Hematopoietic multipotent progenitor cell treated with erythropoietin and hydrocortisone succinate and interleukin-3 and kit ligand, for 8 days (in vitro differentiated cells): ENCODE measurements at regions not wholly inside any gene's neighbourhood (a gene's known extent, or its start where the extent isn't known, plus 50 kb on each side); places are given as distances from the start of the nearest gene placed in this dataset.

Experiments
- DNase-seq: peaks from one replicate; pipeline ENCODE4 v3.0.0-alpha.2; 2015

- no peak for DNase-seq
Observed at GRCh38 chr16:76913046-76913445, 277.9 kb upstream of the MON1B start.

- DNase-seq: no peak
Observed at GRCh38 chr16:76926042-76926441, 264.9 kb upstream of the MON1B start.

- DNase-seq: no peak
Observed at GRCh38 chr16:76926595-76926994, 264.4 kb upstream of the MON1B start.

DNA sequence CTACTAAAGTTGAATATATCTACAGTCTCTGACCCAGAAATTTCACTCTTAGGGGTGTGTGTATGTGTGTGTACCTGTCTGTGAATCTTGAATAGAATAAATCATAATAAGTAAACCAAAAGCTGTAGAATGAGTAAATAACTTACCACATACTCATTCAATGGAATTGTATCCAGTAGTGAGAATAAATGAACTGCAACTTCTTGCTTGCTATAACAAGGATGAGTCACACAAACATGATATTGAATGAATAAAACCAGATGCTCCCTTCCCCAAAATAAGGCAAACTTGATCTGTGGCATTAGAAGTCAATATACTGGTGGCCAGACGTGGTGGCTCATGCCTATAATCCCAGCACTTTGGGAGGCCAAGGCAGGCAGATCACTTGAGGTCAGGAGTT lies 259.8 kb upstream of the MON1B start:
- DNase-seq: no peak

- no peak for DNase-seq
Observed at GRCh38 chr16:76932541-76933211, 258.3 kb upstream of the MON1B start.

DNA sequence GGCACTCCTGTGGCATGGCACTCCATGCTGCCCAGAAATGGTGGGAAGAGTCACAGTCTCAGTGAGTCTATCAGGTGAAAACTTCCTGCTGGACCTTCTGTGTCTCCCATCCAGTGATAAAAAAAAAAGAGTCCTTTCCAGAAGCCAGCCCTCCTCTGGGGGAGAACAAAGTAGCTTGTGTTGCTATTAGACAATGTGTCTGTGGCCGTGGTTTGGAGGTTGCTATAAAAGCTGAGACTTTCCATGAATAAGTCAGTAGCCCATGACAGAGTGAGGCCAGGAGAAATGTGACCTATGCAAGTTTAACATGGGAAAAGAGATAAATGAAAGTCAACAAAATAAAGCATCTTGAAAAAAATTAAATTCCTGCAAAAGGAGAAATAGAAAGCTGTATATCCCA lies 250.7 kb upstream of the MON1B start:
- DNase-seq: no peak

- no peak for DNase-seq
Observed at GRCh38 chr16:76941113-76941512, 249.9 kb upstream of the MON1B start.

- DNase-seq: no peak
Observed at GRCh38 chr16:76942089-76942488, 248.9 kb upstream of the MON1B start.

- no peak for DNase-seq
Observed at GRCh38 chr16:76943921-76944320, 247.1 kb upstream of the MON1B start.

- no peak for DNase-seq
Observed at GRCh38 chr16:76946879-76947278, 244.1 kb upstream of the MON1B start.

GRCh38 chr16:76947749-76948148 lies 243.2 kb upstream of the MON1B start:
- DNase-seq: no peak

DNA sequence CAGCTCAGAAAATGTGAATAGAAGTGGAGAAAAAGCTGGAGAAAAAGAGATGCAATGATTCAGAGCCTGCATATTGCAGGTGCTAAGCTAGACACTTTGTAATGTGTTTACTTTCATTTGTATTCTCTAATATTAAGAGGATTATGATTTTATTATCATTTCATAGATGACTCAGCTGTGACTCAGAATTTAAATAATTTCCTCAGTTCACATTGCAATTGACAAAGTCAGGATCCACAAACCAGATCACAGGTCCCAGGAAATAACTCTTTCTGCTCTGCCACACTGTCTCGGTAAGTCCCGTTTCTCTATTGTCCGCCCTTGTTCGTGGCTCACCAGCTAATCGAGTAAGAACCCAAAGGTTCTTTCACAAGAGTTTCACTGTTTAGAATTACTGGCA lies 235.4 kb upstream of the MON1B start:
- no peak for DNase-seq

- no peak for DNase-seq
Observed at GRCh38 chr16:76956394-76956793, 234.6 kb upstream of the MON1B start.

DNA sequence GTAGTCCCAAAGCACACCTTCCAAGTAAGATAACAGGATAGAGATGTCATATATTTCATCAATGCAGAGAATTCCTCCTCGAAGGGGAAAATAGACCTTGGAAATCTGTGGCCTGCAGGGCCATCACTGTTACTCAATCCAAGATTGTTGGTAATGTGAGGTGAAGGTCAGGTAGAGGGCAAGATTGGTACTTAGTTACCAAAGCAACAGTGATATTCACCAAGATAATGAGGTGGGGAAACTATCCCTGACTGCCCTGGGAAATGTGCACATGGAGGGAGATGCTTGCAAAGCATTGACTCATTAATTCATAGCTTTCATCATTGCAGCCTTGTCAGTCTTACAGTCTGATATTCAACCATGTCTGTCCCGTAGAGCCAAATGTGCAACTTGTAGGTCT lies 234.1 kb upstream of the MON1B start:
- no peak for DNase-seq

GRCh38 chr16:76959166-76959565 lies 231.8 kb upstream of the MON1B start:
- no peak for DNase-seq

DNA sequence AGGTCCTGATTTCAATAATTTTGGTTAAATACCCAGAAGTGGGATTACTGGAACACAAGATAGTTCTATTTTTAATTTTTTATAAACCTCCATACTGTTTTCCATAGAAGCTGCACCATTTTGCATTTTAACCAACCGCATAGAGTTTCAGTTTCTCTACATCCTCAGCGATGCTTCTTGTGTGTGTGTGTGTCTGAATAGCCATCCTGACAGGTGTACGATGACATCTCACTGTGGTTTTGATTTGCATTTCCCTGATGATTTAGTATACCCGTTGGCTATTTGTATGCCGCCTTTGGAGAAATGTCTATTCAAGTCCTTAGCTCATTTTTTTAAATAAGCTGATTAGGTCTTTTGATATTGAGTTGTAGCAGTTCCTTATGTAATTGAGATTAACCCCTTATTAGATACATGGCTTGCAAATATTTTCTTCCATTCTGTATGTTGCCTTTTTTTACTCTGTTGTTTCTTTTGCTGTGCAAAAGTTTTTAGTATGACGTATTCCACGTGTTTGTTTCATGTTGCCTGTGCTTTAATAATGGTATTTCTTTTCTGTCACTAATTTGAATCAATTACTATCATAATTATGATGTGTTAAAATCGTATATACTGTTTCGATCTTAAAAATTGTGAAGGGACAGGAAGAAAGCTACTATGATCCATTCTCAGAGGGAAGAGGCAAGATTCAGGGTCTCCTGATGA lies 227.2 kb upstream of the MON1B start:
- DNase-seq: no peak

DNA sequence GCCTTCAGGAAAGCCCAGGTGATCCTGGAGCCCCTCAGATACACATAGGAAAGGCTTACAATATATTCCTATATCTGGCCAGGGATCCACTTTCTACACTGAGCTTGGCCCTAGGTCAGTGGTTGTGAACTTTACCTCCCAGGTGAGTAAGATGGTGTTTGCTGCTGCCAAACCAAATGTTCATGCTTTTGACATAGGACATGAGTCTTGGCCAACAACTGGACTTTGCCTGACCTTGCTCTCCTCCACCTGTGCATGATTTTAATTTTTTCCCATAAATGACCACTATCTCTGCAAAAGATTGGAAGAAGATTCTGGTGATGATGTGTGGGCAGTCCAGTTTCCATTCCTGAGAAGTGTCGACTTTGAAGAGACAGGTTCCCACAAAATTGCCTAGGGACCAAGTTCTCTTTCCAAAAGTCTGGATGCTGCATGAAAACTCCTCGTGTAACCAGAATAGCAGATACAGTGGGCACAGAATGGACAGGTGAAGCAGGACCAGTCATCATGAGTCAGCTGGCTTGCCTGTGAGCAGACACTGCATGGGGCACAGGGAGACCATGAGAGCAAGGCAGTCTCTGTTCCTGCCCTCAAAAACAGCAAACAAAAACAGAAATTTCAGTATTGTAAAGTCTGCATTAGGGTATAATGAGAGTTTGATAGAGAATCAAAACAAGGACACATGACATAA lies 226.4 kb upstream of the MON1B start:
- DNase-seq: no peak

DNA sequence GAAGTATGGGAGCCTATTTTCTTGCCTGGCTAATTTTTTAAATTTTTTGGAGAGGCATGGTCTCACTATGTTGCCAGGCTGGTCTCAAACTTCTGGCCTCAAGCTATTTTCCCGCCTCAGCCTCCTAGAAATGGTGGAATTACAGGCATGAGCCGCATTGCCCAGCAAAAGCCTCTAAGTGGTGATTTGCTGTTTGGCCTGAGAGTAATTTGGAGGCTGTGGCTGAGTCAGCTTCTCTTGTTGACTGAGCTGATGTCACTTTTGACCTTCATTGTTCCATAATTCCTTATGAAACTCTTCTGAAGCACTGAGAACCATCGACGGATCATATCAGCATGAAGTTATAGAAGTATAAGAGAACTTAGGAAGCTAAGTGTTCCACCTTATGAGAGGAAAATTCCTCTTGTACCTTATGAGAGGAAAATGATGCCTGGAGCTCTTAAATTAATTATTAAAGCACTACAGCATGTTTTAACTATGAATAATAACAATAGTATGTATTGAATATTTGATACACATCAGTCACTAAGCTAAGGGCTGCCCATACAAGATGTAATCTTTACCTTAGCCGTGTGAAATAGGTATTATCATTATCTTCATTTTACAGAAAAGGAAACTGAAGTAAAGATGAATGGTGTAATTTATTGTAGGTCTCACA lies 220.8 kb upstream of the MON1B start:
- DNase-seq: no peak

DNA sequence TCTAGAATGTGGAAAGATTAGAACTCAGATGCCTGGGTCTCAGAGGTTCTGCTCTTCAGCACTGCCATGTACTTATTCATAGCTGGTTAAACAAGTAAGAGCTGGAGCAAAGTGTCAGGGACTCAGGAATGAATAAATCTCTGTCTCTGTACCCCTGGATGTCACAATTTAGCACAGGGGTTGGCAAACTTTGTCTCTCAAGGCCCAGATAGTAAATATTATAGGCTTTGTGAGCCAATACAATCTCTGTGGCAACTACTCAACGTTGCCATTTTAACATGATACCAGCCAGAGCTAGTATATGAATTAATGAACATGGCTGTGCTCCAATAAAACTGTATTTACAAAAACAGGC lies 220.3 kb upstream of the MON1B start:
- no peak for DNase-seq

DNA sequence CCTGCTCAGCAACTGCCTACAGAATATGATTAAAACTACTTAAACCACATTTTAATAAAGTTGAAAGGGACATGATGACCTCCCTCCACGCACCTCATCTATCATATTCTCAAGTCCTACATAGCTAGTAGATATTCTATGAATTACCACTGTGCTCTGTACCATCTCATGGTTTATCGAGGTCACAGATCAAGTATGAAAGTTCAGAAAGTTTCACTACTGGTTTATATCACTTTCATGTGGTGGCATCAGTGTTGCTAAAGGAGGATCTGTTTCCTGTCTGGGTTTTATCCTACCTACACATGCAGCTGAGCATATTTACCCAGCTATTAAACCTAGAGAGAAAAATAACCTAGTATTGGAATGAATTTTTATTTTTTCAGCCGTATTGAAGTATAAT lies 214.9 kb upstream of the MON1B start:
- no peak for DNase-seq

DNA sequence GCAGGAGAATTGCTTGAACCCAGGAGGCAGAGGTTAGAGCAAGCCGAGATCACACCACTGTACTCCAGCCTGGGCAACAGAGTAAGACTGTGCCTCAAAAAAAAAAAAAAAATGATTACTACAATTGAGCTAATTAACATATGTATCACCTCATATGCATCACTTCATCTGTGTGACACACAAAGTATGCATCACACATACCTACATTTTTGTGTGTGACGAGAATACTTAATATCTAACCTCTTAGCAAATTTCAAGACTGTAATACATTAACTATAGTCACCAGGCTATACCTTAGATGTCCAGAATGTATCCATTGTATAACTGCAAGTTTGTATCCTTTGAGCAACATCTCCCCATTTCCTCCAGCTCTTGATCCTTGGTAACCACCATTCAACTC lies 214.2 kb upstream of the MON1B start:
- no peak for DNase-seq

DNA sequence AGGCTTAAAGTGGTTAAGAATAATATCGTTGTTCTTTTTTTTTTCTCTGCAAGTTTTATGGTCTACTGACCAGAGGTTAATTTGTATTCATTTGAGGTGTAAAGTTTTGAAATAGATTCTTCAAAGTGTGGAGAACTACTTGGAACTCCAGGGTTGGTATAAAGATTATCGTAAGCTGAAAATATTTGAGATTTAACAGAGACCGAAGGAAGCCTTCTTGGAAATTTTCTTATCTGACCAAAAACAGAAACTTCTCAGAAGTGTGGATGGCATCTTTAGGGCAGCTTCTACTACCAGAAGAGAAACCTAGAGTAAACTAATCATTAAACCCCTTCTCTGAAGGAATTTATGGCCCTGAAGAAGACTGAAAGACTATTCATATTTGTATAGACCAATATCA lies 206.8 kb upstream of the MON1B start:
- no peak for DNase-seq

DNA sequence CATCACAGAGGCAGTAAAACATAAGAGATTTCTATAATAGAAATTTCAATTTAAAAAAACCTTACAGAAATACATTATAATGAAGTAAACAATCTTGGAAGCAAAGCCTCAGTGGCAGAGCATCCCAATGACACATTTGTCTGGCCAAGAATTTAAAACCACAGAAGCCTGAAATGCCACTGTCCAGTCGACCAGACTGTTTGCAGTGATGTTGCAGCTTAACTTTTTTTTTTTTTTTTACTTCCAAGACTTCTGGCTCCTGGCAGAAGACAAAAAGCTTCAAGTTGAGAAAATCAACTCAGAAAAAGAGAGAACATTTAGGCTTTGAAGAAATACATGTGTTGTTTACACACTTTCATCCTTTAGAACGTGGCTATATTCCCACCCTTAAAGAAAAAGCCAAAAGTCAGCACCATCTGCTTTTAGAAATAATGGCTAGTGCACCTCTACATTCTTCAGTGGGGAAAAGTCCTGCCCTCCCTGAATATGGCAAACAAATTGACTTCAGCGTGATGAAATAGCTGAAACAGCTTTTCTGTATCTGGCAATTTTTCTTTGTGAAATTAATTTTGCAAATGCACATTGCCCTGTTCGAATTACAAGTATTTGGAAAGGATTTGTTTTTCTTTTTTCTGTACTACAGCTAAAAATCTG lies 205.5 kb upstream of the MON1B start:
- no peak for DNase-seq
